Fibroblast of skin of right biceps (primary cell): ENCODE measurements at regions not wholly inside any gene's neighbourhood (a gene's known extent, or its start where the extent isn't known, plus 50 kb on each side); places are given as distances from the start of the nearest gene placed in this dataset.

Source experiments
- DNase-seq: peaks from one replicate; pipeline ENCODE4 v3.0.0-alpha.2; 2013

DNA sequence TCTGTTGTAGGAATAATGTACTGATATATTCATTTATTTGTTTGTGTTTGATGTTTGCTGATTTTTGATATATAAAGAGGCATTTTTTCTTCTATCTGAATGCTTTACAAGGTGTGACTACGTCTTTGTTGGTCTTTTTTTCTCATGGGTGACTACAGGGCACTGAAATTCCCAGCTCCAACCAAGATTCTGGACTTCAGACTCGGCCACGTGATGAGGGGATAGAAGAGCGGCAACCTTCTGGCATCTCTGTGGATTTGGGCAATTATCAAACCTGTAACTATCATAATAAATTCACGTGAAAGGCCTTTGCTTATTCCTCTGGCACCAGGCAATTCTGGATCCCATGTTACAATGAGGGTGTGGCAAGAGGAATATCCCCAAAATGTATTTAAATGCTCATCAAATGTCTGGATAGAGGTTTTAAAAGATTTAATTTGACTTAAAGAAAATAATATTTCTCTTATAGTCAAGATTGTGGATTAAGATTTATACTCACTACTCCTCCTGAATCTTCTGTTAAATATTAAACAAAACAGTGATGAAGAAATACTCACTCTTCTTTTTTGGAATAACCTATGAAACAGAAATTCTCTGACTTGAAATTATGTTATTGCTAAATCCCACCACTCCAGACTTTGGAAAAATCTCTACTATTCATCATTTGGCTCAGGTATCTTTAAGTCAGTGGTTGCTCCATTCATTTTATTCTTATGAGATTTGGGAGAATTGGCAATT is 276.3 kb downstream of the GPR37 start:
- no peak for DNase-seq

DNA sequence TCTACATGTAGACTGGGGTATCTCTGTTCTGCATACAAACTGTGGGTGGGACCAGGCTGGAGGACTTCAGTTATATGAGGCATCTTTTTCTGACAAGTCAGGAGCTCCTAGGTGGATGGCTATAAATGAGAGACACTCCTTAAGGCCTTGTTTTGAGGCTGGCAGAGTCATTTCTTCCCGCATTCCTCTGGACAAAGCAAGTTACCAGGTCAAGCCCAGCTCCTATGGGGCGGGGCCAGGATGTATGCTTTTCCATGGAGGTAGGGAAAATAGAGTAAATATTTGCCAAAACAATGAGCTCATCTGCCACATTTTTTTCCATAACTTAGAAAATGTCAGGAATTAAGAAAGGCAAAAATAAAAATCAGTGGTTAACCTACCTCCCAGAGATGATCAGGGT is 283.4 kb downstream of the GPR37 start:
- no peak for DNase-seq

DNA sequence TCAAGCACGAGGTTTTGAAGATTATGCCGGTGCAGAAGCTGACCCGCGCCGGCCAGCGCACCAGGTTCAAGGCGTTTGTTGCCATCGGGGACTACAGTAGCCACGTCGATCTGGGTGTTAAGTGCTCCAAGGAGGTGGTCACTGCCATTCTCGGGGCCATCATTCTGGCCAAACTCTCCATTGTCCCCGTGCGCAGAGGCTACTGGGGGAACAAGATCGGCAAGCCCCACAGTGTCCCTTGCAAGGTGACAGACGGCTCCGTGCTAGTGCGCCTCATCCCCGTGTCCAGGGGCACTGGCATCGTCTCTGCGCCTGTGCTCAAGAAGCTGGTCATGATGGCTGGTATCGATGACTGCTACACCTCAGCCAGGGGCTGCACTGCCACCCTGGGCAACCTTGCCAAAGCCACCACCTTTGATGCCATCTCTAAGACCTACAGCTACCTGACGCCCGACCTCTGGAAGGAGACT is 284.7 kb downstream of the GPR37 start:
- DNase-seq: no peak

DNA sequence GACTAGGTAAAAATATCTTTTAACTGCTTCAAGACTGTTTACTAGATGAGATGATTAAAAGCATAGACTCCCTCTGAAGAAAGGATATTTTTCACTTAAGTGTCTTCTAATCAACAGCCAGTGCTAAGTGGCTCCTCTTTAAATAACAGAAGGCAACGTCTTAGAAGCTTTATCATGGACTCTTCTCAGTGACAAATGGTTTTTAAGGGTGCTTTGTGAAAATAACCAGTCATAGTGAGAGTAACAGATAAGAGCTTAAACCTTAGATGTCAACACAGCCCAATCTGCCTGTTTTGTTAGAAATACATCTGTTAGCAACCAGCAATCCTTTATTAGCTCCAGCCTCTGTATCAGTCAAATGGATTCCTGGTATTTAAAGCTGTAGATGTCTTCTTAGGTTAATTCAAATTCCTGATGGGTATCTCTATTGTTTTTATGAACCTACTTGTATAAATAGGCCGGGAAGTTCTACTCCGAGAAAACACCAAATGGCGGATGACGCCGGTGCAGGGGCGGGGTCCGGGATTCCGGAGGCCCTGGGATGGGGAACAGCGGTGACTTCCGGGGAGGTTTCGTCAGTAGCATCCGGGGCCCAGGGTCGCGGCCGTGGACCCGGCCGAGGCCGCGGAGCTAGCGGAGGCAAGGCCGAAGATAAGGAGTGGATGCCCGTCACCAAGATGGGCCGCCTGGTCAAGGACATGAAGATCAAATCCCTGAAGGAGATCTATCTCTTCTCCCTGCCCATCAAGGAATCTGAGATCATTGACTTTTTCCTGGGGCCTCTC is 285.4 kb downstream of the GPR37 start:
- no peak for DNase-seq

DNA sequence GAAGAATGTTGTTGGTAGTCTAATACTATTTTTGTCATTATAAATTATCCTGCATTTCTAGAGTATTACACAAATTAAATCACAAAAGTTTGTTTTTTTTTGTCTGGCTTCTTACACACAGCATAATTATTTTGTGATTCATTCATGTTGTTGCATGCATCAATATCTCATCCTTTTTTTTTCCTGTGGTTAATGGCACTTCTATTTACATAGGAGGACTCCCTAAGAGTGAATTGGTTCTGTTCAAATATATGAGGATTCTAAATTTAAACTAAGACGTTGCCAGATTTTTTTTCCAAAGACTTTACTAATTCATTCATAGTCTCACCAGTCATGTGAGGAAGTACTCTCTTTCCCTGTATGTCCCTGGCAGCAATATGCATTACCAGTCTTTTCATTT is 303.3 kb downstream of the GPR37 start:
- DNase-seq: peak; percentile 77

DNA sequence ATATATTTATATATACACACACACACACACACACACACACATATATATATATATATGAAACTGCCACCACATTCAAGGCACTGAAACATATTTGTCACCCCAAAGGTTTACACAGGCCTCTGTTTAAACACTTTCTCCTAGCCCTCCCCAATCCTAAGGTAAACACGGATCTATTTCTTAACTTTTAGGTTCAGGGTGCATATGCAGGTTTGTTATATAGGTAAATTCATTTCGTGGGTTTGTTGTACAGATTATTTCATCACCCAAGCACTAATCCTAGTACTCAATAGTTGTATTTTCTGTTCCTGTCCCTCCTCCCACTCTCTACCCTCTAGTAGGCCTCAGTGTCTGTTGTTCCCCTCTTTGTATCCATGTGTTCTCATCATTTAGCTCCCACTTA is 305.0 kb downstream of the GPR37 start:
- no peak for DNase-seq

DNA sequence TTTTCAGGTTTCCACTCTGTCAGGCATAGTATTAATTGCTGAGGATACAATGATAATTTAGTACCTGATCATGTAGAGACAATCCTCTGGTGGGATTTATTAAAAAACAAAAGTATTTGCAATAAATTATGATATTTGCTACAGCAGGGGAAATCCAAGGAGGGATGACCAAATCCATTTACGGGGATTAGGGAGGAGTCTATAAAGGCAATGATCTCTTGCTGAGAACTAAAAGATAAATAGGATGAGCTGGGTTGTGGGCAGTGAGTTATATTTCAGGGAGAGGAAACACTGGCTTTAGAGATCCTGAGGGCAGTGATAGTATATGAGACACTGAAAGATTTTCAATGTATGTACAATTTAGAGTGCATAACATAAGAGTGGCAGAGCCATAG is 305.5 kb downstream of the GPR37 start:
- peak; percentile 4 for DNase-seq

DNA sequence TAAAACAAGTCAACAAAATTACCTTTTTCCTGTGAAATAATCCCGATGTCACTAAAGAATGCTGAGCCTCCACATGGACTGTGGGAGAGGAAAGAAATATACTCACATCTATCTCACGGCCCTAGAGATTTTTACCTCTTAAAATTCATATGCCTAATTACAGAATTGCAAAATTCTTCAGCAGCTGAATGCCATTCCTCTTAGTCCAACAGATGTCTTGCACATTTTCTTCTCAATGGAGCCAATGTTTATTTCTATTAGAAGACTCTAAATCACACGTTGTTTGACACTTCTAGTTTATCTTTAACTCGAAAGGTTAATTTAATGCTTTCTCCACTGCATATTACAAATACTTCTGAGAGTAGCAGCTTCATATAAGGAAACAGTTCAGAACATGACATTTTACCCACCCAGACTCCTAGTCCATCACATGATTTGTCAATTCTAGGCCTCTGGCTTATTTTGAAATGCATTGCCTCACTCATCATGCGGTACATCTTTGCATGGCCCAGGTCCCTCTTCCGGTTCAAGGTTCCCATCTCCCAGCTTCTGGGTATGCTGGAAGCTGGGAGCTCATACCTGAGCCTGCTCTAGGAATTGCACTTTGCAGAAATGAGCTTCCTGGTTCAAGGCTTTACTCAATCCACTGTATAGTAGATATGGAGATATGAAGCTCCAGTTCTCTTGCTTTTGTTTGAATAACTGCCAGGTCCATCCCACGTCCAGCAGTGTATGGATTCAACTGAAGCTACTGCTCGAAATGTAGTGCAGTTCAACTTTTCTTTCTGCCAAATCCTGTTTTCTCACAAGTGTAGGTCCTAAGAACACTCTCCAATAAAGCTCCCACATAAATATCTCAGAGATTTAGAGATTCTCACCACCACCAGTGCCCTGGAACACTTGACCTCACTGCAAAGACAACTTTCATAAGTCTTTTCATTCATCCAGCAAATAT is 306.2 kb downstream of the GPR37 start:
- peak; percentile 80 for DNase-seq

DNA sequence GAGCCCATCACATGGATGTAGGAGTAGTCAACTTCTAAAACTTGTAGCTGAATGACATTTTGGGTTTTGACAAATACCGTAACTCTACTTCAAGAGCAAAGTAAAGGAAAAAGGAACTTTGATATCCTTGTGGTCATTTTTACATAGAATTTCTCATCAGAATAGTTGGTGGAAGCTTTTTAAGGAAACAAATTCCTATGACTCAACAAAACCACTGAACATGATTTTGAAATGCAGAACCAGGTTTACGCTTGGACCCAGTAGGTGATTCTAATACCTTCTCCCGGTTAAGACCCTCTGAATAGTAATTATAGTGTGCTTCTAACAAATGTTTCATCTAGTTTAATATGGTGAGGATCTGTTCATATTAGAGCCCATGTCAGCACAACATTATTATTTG is 307.8 kb downstream of the GPR37 start:
- DNase-seq: peak; percentile 22

DNA sequence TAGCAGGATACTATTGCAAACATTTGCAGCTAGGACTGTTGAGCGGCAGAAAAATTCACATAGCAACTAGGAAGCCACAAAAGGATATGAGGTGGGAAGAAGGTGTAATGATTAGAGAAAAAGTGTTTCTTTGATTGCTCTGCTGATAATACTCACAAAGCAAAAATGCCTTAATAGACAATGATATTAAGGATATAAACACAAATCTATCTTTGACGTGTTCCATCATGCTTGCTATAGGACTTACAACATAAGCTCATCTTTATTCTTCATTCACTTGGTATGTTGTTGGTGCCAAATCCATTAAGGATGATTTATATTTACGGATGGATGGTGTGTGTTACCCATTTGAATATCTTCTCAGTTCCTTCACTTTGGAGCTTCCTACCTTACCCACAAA is 309.3 kb downstream of the GPR37 start:
- no peak for DNase-seq

DNA sequence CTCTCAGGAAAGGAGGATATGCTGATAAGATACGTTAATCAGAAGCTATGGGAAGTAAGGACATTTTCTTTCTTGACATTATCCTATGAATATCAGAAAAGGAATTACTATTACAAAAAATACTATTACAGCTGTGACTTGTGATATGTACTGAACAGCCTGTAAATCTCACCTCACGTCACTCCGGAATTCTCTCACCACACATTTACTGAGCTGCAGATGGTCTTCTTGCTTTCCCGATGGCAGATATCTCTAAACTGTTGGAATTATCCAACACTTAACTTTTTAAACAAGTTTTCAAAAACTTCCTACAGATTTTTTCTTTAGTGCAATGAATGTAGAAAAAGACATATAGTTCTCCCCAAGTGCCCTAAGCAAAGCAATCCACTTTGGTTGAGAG is 313.4 kb downstream of the GPR37 start:
- DNase-seq: no peak

DNA sequence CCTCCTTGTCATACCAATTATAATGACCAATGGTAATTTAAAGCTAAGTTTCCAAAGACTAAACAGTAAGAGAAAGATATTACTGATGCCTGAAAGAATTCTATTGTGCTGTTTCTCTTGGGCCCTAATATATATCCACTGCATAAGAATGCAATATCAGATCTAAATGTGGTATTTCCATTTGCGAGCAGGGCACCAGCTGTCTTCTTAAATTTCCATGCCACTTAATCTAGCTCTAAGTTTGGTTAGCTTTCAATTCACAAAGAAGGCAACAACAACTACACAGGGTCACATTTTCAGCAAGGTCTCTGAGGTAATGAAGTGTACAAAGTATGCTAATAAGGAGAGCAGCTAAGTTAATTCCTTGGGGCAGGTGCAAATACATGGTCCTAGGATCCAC is 315.7 kb downstream of the GPR37 start:
- DNase-seq: no peak

DNA sequence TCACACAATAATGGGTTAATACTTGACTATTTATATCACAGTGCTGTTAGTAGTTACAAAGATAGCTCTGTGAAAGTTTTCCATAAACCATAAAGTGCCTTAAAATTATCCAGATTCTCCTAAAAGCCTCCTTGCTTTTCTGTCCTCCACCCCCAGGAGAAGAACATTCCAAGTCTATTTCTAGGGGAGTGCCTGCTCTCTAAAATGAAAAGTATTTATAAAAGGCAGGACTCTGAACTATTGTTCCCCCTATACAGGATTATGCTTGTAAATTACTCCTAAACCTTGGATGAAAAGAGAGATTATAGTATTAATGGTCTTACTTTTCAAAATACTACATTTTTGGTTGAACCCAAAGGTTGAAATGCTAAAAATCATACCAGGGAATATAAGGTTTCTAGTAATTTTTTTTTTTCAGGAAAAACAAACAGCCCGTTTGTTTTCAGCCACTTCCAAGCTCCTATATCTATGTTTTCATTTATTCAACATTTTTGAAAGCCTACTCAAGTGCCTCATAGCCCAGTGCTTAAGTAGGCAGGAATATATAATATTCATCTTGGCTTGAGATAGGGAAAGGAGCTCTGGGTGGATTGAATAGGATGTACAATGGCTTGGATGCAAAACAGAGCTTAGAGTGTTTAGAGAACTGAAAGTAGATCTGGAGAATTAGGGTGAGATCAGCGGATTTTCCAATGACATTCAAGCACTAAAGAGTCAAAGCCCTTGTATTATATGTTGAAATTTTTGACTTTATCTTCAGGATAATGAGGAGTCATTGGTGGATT is 320.7 kb downstream of the GPR37 start:
- no peak for DNase-seq

DNA sequence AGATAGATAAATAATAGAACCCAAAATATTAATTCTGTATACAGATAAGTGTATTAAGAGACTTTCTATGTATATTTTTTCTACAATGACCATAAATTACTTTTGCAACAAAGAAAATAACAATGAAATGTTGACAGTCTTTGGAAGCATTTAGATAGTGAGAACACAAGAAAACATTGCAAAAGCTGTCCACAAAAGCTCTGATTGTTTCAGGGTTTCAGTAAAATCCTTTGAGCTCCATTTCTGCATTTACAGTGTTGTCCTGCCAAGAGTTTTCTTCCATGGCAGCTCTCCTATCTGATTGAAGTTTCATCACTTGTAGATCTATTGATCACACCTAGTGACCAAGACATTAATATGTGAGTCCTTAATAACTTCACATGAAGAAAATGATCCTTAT is 321.8 kb downstream of the GPR37 start:
- no peak for DNase-seq

DNA sequence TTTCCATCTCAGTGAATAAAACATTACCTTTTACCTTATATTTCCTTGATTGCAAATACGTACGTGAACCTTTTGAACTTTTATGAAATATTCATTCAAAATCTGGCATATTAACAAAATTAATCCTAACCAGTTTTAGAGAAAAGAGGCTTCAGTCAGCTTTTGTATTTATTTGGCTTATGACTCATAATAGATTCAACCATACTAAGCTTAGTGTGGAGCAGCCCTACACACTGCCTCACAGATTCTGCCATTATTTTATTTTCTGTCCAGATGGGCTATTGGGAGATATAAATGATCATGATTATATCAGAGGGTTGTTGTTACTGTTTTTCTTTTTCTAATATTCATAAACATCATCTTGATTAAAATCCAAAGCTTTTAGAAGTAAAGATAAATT is 325.5 kb downstream of the GPR37 start:
- no peak for DNase-seq

DNA sequence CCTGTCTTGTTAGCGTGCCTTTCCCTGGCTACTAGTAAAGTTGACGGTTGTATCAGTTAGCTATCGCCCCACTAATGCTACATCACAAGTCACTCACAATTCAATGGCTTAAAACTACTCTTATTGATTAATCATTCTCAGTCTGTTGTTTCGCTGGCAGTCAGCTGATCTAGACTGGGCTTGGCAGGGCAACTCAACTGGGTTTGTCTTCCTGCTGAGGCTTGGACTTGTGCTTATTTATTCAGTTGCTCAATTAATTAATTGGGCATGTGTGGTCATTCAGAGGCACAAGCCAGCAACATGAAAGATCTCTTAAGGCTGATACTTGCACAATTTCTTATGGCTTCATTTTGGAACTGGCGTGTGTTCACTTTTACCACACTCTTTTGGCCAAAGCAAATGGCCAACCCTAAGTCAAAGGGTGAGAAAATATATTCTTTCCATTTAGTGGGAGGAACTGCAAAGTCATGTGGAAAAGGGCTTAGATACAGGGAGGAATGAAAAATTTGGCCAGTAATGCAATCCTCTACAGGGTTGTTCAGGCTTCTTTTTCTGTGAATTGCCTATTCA is 333.5 kb downstream of the GPR37 start:
- no peak for DNase-seq

DNA sequence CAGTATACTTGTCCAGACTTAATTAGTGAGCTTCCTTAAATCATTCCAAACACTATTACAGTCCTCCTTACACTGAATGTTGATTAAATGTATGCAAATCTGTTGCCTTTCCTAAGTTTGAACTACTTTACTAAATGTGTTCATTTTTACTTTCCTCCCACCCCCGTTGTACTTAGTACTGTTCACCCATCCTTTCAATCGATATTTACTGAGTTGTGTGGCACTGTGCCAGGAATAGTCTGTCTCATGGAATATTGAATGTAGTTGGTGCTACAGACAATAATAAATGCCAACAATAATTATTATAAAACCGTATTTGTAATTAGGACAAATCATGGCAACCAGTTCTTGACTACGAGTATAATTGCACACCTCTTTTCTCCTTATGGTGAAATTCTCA is 335.7 kb downstream of the GPR37 start:
- DNase-seq: no peak

DNA sequence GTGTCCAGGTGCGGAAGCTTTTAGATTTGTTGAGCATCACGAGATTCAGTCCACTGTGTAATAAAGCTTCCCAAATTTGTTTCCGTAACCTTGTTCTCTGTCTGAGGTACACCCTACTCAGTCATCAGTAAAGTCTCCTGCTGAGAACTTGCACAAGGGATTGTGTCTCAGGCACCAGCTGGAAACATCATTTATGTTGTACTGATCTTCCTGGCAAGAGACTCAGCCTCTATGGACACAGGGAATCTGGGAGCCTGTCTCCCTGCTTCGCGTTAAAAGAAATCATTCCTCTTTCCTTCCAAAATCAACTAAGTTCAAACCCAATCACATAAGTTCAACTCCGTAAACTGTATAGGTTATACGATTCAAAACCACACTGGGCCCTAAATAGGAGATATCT is 336.8 kb downstream of the GPR37 start:
- DNase-seq: no peak

DNA sequence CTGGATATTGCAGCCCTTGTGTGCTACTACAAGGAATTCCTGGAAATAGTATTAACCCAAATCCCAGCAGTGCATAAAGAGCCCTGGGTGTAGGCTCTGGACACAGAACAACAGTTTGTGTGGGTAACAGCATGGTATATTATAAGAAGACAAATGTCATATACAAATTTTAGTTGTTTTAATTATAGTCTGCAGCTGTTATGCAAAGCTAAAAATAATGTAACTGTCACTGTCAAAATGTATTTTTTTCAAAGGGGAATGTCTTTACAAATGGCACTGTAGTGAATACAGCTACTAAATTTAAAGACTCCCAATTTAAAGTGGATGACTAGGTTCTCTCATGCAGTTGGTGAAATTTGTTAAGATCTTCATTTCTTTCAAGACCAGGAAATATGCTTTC is 339.0 kb downstream of the GPR37 start:
- DNase-seq: no peak

DNA sequence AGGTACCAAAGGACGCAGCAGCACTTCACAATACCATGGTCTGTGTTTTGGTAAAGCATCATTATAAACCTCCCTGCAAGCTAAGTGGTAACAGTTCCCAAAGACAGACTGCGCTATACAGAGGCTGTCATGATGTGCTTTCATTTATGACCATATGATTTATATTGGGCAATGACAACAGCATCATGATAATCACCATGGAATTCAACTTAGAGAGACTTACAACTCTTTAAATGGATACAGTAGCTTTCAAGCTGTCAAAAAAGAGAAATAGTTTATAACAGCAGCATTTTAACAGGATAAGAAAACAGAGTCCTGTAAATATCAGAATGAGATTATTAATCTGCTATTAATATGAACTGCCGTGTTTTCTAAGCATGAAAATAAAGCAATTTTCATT is 341.7 kb downstream of the GPR37 start:
- no peak for DNase-seq

DNA sequence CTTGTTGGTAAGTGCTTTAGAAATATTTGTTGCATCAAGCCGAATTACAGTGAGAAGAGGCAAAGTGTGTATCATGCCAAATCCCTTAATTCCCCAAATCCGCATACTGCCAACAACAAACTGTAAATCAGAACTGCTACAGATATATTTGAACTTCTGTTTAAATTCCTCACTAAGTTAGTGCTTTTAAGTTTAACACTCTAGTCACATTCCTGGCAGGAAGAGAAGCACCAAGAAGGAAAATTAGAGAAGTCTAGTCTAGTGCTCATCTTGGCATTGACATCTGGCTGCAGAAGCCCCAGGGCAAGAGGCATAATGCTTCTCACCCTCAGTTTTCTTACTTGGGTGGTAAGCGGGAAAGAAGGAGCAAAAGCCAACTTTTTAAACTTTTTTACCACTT is 343.5 kb downstream of the GPR37 start:
- no peak for DNase-seq

DNA sequence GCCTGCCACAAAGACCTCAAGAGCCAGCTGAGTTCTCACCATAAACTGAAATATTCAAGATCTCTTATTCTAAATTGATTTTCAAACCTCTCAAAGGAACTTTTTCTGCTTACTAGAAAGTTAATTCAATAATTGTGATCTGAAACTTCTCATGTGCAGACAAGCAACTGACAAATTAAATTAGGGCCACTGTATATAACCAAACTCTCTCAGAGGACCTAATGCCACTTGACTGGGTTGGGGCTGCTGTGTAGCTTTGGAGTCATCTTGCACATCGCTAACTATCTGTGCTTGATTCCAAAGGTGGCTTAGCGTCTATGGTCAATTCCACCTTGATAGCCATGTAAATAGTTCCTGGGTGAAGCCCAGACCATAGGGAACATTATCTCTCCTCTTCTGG is 345.2 kb downstream of the GPR37 start:
- no peak for DNase-seq
